ENCODE measurements at regions not wholly inside any gene's neighbourhood (a gene's known extent, or its start where the extent isn't known, plus 50 kb on each side); places are given as distances from the start of the nearest gene placed in this dataset.

- DNase-seq, result no peak
These were observed 296.0 kb downstream of the SMOC2 start for GRCh38 chr6:168737014-168737413.

- no peak for DNase-seq
These were observed 295.1 kb downstream of the SMOC2 start for GRCh38 chr6:168736039-168736438.

- DNase-seq, result no peak
These were observed 294.4 kb downstream of the SMOC2 start for GRCh38 chr6:168735268-168735949.

- no peak for DNase-seq
These were observed 293.5 kb downstream of the SMOC2 start for GRCh38 chr6:168734523-168734922.

DNA sequence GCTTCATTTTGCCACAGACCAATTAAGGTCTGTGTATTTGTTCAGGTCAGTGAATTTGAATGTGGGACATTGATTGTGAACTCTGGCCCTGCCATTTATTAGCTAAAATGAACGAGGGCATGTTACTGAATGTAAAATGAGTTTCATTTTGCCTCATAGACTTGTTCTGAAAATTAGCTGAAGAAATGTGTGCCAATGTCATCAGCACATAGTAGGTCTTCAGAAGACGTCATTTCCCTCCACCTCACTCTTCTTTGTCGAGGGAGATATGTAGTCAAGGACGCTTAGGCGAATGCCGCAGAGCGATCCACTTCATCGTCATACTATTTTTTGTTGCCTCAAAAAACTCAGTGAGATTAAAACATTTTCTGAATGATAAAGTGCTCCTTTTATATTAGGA lies 291.7 kb downstream of the SMOC2 start:
- DNase-seq, result no peak

- no peak for DNase-seq
These were observed 290.1 kb downstream of the SMOC2 start for GRCh38 chr6:168730931-168731716.

GRCh38 chr6:168728056-168728455 lies 287.1 kb downstream of the SMOC2 start:
- no peak for DNase-seq

DNA sequence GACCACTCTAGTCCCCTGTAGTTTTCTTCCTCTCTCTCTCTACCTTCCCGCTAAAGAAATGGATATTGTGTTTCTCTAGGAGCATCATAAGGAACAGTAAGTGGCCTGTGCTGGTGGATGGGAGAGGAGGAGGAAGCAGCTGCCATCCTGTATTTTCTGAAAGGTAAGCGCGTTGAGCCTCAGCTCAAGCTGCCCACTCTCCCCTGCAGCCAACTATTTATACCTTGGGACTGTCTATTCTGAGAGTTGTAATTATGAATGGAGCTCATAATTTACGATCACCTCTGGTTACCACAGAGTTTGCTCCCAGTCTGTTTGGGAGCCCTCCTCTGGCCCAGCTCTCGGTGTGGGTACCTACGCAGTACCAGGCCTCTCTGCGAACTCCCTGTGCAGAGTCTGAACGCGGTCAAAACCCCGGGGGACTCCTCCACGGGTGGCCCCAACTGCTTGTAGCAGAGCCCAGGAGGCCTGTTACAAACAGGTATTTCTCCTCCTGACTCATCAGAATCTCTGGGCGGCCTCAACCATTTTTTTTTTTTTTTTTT lies 285.4 kb downstream of the SMOC2 start:
- no peak for DNase-seq

DNA sequence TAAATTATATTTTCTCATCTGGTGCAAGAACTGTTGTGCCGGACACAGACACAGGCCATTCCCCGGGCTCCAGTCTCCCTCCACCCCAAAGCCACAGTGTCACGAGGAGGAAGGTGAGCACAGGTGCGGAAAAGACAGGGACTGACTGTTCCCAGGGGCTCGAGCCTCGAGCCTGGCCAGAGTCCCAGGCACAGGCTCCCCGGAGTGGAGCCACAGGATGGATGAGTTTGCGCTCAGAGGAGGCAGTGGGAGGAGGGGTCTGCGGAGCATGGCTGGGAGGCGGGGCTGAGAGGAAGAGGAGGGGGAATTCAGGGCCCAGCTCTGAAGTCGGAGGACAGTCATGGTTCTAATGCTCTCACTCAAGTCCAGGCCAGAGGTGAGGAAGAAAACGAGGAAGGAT lies 284.8 kb downstream of the SMOC2 start:
- DNase-seq, result no peak

DNA sequence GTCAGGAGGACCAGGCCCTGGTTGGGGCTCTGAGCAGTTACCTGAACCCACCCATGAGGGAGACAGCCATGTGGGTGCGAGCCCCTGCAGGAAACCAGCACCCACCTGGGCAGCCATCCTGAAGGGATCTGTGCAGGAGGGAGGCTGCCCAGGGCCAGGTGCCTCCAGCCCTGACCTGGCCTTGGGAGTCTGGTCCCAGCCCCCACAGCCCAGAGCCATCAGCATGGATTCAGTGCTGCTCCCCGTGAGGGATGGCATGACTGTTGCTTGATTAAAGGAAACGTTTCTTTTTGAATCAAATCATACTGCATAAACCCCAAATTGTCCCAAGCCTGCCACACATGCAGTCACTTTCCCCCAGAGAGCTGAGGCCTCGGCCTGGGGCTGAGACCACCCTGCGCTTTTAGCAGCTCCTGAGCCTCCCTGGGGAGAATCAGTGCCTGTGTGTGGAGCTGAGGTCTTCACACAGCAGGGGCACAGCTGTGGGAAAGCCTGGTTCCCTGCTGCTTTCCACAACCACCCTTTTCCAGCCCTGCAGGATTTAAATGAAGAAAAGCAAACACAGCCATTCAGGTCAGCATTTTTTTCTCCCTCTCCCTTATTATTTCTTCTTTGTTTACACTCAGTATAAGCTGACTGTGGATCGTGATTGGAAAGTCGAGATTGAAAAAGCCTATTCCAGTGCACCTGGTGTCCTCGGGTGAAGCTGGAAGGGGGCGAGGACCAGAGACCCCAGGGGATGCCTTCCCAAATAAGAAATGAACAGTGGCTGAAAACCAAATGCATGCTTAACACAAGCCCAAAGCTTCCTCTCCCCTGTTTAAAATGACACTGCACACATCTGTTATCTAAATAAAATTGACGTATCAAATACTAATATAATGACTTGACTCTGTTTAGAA lies 283.9 kb downstream of the SMOC2 start:
- no peak for DNase-seq

DNA sequence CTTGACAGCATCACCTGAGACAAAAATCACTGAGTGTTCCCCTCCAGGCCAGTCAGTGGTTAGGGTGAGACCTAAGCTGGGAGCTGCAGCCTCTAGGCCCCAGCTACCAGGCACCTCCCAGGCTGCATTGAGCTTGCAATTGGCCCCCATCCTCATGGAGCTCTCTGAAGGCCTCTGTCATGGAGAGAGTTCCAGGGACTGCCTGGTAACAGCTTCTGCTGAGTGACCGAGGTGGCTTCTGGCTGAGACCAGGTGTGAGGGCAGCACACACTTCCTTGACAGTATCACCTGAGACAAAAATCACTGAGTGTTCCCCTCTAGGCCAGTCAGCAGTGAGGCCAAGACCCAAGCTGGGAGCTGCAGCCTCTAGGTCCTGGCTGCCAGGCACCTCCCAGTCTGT lies 283.0 kb downstream of the SMOC2 start:
- DNase-seq, result no peak

DNA sequence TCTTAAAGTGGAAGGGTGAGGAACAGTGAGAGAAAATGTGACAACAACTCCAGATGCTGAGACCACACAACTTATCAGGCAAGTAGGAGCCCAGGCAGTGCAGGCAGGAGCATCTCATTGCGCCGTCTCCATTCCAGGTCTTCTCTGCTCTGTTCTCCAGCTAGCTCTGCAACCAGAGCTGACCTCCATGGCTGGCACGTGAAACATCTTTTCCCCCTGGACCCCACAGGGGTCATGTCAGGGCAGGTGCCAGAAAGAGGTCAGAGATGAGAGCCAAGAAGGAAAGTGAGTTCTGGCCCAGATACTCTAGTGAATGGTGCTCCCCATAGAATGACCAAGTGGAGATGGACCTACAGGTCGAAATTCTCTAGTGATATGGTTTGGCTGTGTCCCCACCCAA lies 281.4 kb downstream of the SMOC2 start:
- DNase-seq, result no peak

GRCh38 chr6:168721571-168721970 lies 280.6 kb downstream of the SMOC2 start:
- no peak for DNase-seq

- no peak for DNase-seq
These were observed 278.9 kb downstream of the SMOC2 start for GRCh38 chr6:168719901-168720300.

DNA sequence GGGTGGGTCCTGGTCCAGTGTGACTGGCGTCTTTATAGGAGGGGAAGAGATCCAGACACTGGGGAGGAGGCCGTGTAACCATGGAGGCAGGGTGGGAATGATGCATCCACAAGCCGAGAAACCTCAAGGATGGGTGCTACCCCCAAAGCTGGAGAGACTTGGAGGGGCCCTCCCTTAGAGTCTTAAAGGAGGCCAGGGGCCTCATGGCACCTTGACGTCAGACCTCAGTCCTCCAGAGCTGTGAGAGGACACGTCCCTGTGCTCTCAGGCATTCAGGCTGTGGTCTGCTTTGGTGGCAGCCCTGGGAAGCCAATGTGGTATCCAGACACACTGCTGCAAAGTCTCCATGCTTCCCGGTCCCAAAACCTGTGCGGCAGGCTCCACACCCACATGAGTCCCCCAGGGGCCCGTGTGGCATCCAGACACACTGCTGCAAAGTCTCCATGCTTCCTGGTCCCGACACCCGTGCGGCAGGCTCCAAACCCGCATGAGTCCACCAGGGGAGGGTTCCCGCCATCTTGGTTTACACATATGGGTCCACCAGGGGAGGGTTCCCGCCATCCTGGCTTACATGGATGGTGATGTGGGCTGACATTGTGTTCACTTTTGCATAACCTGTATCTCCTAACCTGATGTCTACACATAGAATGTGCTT lies 278.0 kb downstream of the SMOC2 start:
- no peak for DNase-seq
